ENCODE measurements at regions not wholly inside any gene's neighbourhood (a gene's known extent, or its start where the extent isn't known, plus 50 kb on each side); places are given as distances from the start of the nearest gene placed in this dataset.

DNA sequence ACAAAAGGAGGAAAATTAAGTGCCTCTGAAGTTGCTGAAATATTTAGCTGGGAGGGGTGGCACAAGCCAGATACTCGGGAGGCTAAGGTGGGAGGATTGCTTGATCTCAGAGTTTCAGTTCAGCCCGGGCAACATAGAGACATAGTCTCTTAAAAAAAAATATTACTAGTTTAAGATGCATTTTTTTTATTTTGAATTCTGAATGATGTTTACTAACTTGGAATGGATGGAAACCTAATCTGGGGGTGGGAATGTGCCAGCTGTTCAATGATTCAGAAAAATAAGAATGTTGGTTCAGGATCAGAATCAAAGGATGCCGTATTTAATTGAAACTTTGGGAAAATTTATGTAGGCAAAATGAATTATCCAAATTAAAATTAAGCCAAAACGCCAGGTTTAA is 167.2 kb upstream of the ANK2 start:
- H3K4me1 ChIP-seq (ENCODE audit: insufficient read depth, low read length): no peaks in the 10 kb centered on the region

DNA sequence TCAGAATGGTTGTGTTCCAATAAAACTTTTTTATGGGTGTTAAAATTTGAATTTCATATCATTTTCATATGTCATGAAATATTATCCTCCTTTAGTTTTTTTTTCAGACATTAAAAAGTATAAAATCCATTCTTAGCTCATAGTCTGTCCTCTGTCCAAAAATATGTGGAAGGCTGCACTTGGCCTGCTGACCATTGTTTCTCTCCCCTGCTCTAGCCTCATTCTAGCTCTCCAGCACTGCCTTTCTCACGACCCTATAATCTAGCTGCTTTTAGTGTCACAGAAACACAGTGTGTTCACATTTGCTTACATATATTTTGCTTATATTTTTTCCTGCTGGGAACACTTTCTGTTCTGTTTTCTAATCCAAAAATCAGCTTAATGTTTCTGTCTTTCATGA is 165.0 kb upstream of the ANK2 start:
- ChIA-PET POLR2A (ENCODE audit: unreplicated experiment) (no interaction called here), CTCF (no interaction called here)
- Histone ChIP-seq H3K36me3 (ENCODE audit: low read depth, low read length) (no peaks in the 10 kb centered on the region), H3K9me2 (replicated peaks; ENCODE audit: low read length) (no peaks in the 10 kb centered on the region), H3K27ac (ENCODE audit: low read length) (no peak overlapping the region), H4K20me1 (ENCODE audit: low read length) (no peaks in the 10 kb centered on the region), H3K79me2 (ENCODE audit: low read length) (no peaks in the 10 kb centered on the region), H3F3A (ENCODE audit: low read length, unreplicated experiment) (no peaks in the 10 kb centered on the region), H3K9ac (ENCODE audit: low read length) (no peak overlapping the region), H3K4me2 (ENCODE audit: low read length) (no peak overlapping the region), H2AFZ (ENCODE audit: low read length) (no peak overlapping the region), H3K4me3 (ENCODE audit: low read length) (no peak overlapping the region), H3K27me3 (ENCODE audit: low read length) (0 out of 2 replicates have a peak, but pooled peaks cover 10% of the 10 kb centered on the region), H3K9me3 (ENCODE audit: low read length) (no peaks in the 10 kb centered on the region), H3K4me1 (ENCODE audit: insufficient read depth, low read length) (no peaks in the 10 kb centered on the region)
- intact Hi-C loops (cut with micrococcal nuclease): no loop called here
- no TSS peak for BruUV-seq (replicated peaks)
- TF ChIP-seq, protein P1, sequence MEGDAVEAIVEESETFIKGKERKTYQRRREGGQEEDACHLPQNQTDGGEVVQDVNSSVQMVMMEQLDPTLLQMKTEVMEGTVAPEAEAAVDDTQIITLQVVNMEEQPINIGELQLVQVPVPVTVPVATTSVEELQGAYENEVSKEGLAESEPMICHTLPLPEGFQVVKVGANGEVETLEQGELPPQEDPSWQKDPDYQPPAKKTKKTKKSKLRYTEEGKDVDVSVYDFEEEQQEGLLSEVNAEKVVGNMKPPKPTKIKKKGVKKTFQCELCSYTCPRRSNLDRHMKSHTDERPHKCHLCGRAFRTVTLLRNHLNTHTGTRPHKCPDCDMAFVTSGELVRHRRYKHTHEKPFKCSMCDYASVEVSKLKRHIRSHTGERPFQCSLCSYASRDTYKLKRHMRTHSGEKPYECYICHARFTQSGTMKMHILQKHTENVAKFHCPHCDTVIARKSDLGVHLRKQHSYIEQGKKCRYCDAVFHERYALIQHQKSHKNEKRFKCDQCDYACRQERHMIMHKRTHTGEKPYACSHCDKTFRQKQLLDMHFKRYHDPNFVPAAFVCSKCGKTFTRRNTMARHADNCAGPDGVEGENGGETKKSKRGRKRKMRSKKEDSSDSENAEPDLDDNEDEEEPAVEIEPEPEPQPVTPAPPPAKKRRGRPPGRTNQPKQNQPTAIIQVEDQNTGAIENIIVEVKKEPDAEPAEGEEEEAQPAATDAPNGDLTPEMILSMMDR (conservative IDR thresholded peaks at IDR 0.05; ENCODE audit: low read depth, low read length): no peak
- TF ChIP-seq EZH2 (IDR thresholded peaks at IDR 0.05; ENCODE audit: low read length, unreplicated experiment): no peak
- TF ChIP-seq EZH2phosphoT487 (IDR thresholded peaks at IDR 0.05; ENCODE audit: borderline replicate concordance, low read length): no peak
- ATAC-seq (no peak), DNase-seq (no peak)

More for the DNA sequence above, 167.2 kb upstream of the ANK2 start:
- TF ChIP-seq EZH2 (IDR thresholded peaks at IDR 0.05; ENCODE audit: low read length, unreplicated experiment) (no peak), EZH2phosphoT487 (IDR thresholded peaks at IDR 0.05; ENCODE audit: borderline replicate concordance, low read length) (no peak)
- TF ChIP-seq, protein P1 (conservative IDR thresholded peaks at IDR 0.05; ENCODE audit: low read depth, low read length): no peak
- Histone ChIP-seq H2AFZ (ENCODE audit: low read length) (no peak overlapping the region), H3K79me2 (ENCODE audit: low read length) (no peaks in the 10 kb centered on the region), H4K20me1 (ENCODE audit: low read length) (no peaks in the 10 kb centered on the region), H3K9me2 (replicated peaks; ENCODE audit: low read length) (no peaks in the 10 kb centered on the region), H3K4me3 (ENCODE audit: low read length) (no peak overlapping the region), H3K27me3 (ENCODE audit: low read length) (0 out of 2 replicates have a peak, but pooled peaks cover 10% of the 10 kb centered on the region), H3K9ac (ENCODE audit: low read length) (no peak overlapping the region), H3F3A (ENCODE audit: low read length, unreplicated experiment) (no peaks in the 10 kb centered on the region), H3K27ac (ENCODE audit: low read length) (no peak overlapping the region), H3K4me2 (ENCODE audit: low read length) (no peak overlapping the region), H3K9me3 (ENCODE audit: low read length) (no peaks in the 10 kb centered on the region), H3K36me3 (ENCODE audit: low read depth, low read length) (no peaks in the 10 kb centered on the region)
- DNase-seq: no peak
- ChIA-PET CTCF (no interaction called here), POLR2A (ENCODE audit: unreplicated experiment) (no interaction called here)
- intact Hi-C loops (cut with micrococcal nuclease): no loop called here
- no TSS peak for BruUV-seq (replicated peaks)
- no peak for ATAC-seq

DNA sequence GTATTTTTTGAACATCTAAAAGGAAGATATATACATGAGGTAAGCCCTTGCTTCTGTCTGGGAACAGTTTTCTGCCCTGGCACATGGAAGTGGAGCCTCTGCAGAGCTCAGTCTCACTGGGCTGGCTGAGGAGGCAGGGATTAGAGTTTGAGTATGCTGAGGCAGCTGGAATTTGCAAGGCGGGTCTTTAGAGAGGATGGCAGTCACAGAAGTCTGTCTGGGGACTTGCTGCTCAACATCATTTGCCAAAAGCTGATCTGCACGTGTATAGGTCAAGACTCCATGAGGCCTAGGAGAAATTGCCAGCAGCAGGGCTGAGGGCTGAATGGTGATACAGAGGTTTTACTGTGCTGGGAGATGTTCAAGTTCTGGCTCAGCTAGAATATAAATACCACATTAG is 163.6 kb upstream of the ANK2 start:
- TF ChIP-seq EZH2phosphoT487 (IDR thresholded peaks at IDR 0.05; ENCODE audit: borderline replicate concordance, low read length) (no peak), EZH2 (IDR thresholded peaks at IDR 0.05; ENCODE audit: low read length, unreplicated experiment) (no peak)
- TF ChIP-seq, protein P1 (conservative IDR thresholded peaks at IDR 0.05; ENCODE audit: low read depth, low read length): no peak

More for the DNA sequence above, 163.6 kb upstream of the ANK2 start:
- ChIA-PET CTCF (no interaction called here), POLR2A (ENCODE audit: unreplicated experiment) (no interaction called here)
- no peak overlapping the region for H3K9ac ChIP-seq (ENCODE audit: low read length)
- H3K9me3 ChIP-seq (ENCODE audit: low read length): no peaks in the 10 kb centered on the region
- no TSS peak for BruUV-seq (replicated peaks)
- no peak overlapping the region for H3K4me2 ChIP-seq (ENCODE audit: low read length)
- H4K20me1 ChIP-seq (ENCODE audit: low read length): no peaks in the 10 kb centered on the region
- H3K79me2 ChIP-seq (ENCODE audit: low read length): no peaks in the 10 kb centered on the region
- intact Hi-C loops (cut with micrococcal nuclease): no loop called here
- no peak overlapping the region for H3K27ac ChIP-seq (ENCODE audit: low read length)
- DNase-seq: no peak
- H3K36me3 ChIP-seq (ENCODE audit: low read depth, low read length): no peaks in the 10 kb centered on the region
- H3K27me3 ChIP-seq (ENCODE audit: low read length): 0 out of 2 replicates have a peak, but pooled peaks cover 10% of the 10 kb centered on the region
- H3K4me3 ChIP-seq (ENCODE audit: low read length): no peak overlapping the region
- no peaks in the 10 kb centered on the region for H3K9me2 ChIP-seq (replicated peaks; ENCODE audit: low read length)
- H3F3A ChIP-seq (ENCODE audit: low read length, unreplicated experiment): no peaks in the 10 kb centered on the region
- ATAC-seq: no peak
- no peaks in the 10 kb centered on the region for H3K4me1 ChIP-seq (ENCODE audit: insufficient read depth, low read length)
- no peak overlapping the region for H2AFZ ChIP-seq (ENCODE audit: low read length)

Data from PC-3 (cell line).